ENCODE measurements at regions not wholly inside any gene's neighbourhood (a gene's known extent, or its start where the extent isn't known, plus 50 kb on each side); places are given as distances from the start of the nearest gene placed in this dataset.

DNA sequence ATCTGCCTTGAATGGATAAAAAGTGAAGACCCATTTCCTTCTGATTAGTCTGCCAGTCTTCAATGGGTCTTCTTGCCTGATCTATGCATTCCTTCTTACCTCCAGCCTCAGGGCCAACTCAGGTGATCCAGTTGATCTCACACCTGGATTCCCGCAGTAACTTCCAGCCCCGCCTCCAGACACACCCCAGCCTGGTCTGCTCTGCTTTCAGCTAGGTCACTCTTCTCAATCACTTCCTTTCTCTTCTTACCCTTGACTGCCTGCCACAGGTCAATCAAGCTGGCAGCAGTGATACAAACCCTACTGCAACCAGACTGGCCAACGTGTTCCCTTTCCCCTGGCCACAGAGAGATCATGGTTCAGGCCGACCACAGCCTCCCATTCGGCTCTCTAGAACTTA lies 263.6 kb downstream of the ZNF516 start:
- no peaks in the 10 kb centered on the region for H3K27me3 ChIP-seq (ENCODE audit: control insufficient read depth in 1 of 2, insufficient read depth in 2 of 2, low read length in 2 of 2)
- H3K9me3 ChIP-seq (ENCODE audit: control insufficient read depth in 1 of 2, low read length in 2 of 2) = no peaks in the 10 kb centered on the region
- no peak overlapping the region for H3K4me3 ChIP-seq (ENCODE audit: low read depth in 1 of 2, low read length in 2 of 2)
- H3K9ac ChIP-seq (ENCODE audit: low read depth in 1 of 2, low read length in 2 of 2) = no peak overlapping the region
- no peak overlapping the region for H3K27ac ChIP-seq (ENCODE audit: low read depth, low read length)
- no peaks in the 10 kb centered on the region for H3K36me3 ChIP-seq (ENCODE audit: control insufficient read depth in 1 of 2, insufficient read depth in 2 of 2, low read length in 2 of 2)
- no peaks in the 10 kb centered on the region for H3K4me1 ChIP-seq (ENCODE audit: control insufficient read depth in 1 of 2, insufficient read depth in 2 of 2, low read length in 2 of 2)

GRCh38 chr18:76230791-76231190 lies 264.3 kb downstream of the ZNF516 start:
- no peaks in the 10 kb centered on the region for H3K27me3 ChIP-seq (ENCODE audit: control insufficient read depth in 1 of 2, insufficient read depth in 2 of 2, low read length in 2 of 2)
- H3K9ac ChIP-seq (ENCODE audit: low read depth in 1 of 2, low read length in 2 of 2) = no peak overlapping the region
- H3K4me3 ChIP-seq (ENCODE audit: low read depth in 1 of 2, low read length in 2 of 2) = no peak overlapping the region
- no peaks in the 10 kb centered on the region for H3K4me1 ChIP-seq (ENCODE audit: control insufficient read depth in 1 of 2, insufficient read depth in 2 of 2, low read length in 2 of 2)
- H3K9me3 ChIP-seq (ENCODE audit: control insufficient read depth in 1 of 2, low read length in 2 of 2) = no peaks in the 10 kb centered on the region
- no peaks in the 10 kb centered on the region for H3K36me3 ChIP-seq (ENCODE audit: control insufficient read depth in 1 of 2, insufficient read depth in 2 of 2, low read length in 2 of 2)
- no peak overlapping the region for H3K27ac ChIP-seq (ENCODE audit: low read depth, low read length)

DNA sequence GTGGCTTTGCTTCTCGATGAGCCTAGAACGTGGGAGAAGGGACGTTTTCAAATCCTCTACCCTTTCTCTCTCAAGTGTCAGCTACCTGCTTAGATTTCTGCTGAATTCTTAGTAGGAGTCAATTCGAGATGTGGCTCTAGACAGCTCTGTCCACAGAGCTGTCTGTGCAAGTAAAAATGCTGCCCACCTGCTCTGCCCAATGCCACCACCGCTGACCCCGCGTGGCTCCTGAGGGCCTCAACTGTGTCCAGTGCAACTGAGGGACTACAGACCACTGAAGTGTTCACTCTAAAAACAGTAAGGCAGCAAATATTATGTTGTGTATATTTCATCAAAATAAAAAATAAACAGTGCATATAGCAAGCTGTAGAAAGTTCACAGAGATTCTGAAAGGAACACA lies 266.3 kb downstream of the ZNF516 start:
- H3K27ac ChIP-seq (ENCODE audit: low read depth, low read length) = no peak overlapping the region
- H3K27me3 ChIP-seq (ENCODE audit: control insufficient read depth in 1 of 2, insufficient read depth in 2 of 2, low read length in 2 of 2) = no peaks in the 10 kb centered on the region
- no peaks in the 10 kb centered on the region for H3K9me3 ChIP-seq (ENCODE audit: control insufficient read depth in 1 of 2, low read length in 2 of 2)
- H3K4me3 ChIP-seq (ENCODE audit: low read depth in 1 of 2, low read length in 2 of 2) = no peak overlapping the region
- H3K4me1 ChIP-seq (ENCODE audit: control insufficient read depth in 1 of 2, insufficient read depth in 2 of 2, low read length in 2 of 2) = no peaks in the 10 kb centered on the region
- H3K9ac ChIP-seq (ENCODE audit: low read depth in 1 of 2, low read length in 2 of 2) = no peak overlapping the region
- no peaks in the 10 kb centered on the region for H3K36me3 ChIP-seq (ENCODE audit: control insufficient read depth in 1 of 2, insufficient read depth in 2 of 2, low read length in 2 of 2)

GRCh38 chr18:76227759-76228158 lies 267.3 kb downstream of the ZNF516 start:
- H3K9me3 ChIP-seq (ENCODE audit: control insufficient read depth in 1 of 2, low read length in 2 of 2) = no peaks in the 10 kb centered on the region
- H3K36me3 ChIP-seq (ENCODE audit: control insufficient read depth in 1 of 2, insufficient read depth in 2 of 2, low read length in 2 of 2) = no peaks in the 10 kb centered on the region
- no peaks in the 10 kb centered on the region for H3K4me1 ChIP-seq (ENCODE audit: control insufficient read depth in 1 of 2, insufficient read depth in 2 of 2, low read length in 2 of 2)
- no peak overlapping the region for H3K27ac ChIP-seq (ENCODE audit: low read depth, low read length)
- no peak overlapping the region for H3K4me3 ChIP-seq (ENCODE audit: low read depth in 1 of 2, low read length in 2 of 2)
- no peaks in the 10 kb centered on the region for H3K27me3 ChIP-seq (ENCODE audit: control insufficient read depth in 1 of 2, insufficient read depth in 2 of 2, low read length in 2 of 2)
- H3K9ac ChIP-seq (ENCODE audit: low read depth in 1 of 2, low read length in 2 of 2) = no peak overlapping the region

- no peak overlapping the region for H3K27ac ChIP-seq (ENCODE audit: low read depth, low read length)
- H3K9me3 ChIP-seq (ENCODE audit: control insufficient read depth in 1 of 2, low read length in 2 of 2) = no peaks in the 10 kb centered on the region
- H3K9ac ChIP-seq (ENCODE audit: low read depth in 1 of 2, low read length in 2 of 2) = no peak overlapping the region
- H3K27me3 ChIP-seq (ENCODE audit: control insufficient read depth in 1 of 2, insufficient read depth in 2 of 2, low read length in 2 of 2) = no peaks in the 10 kb centered on the region
- no peaks in the 10 kb centered on the region for H3K4me1 ChIP-seq (ENCODE audit: control insufficient read depth in 1 of 2, insufficient read depth in 2 of 2, low read length in 2 of 2)
- H3K4me3 ChIP-seq (ENCODE audit: low read depth in 1 of 2, low read length in 2 of 2) = no peak overlapping the region
- no peaks in the 10 kb centered on the region for H3K36me3 ChIP-seq (ENCODE audit: control insufficient read depth in 1 of 2, insufficient read depth in 2 of 2, low read length in 2 of 2)
Observed at GRCh38 chr18:76223403-76223802, 271.6 kb downstream of the ZNF516 start.

- peaks cover 0 to 2% of the 10 kb centered on the region in 2 donors for H3K9me3 ChIP-seq (ENCODE audit: control insufficient read depth in 1 of 2, low read length in 2 of 2)
- no peaks in the 10 kb centered on the region for H3K27me3 ChIP-seq (ENCODE audit: control insufficient read depth in 1 of 2, insufficient read depth in 2 of 2, low read length in 2 of 2)
- no peak overlapping the region for H3K27ac ChIP-seq (ENCODE audit: low read depth, low read length)
- no peaks in the 10 kb centered on the region for H3K36me3 ChIP-seq (ENCODE audit: control insufficient read depth in 1 of 2, insufficient read depth in 2 of 2, low read length in 2 of 2)
- no peak overlapping the region for H3K9ac ChIP-seq (ENCODE audit: low read depth in 1 of 2, low read length in 2 of 2)
- H3K4me1 ChIP-seq (ENCODE audit: control insufficient read depth in 1 of 2, insufficient read depth in 2 of 2, low read length in 2 of 2) = no peaks in the 10 kb centered on the region
- no peak overlapping the region for H3K4me3 ChIP-seq (ENCODE audit: low read depth in 1 of 2, low read length in 2 of 2)
Observed at GRCh38 chr18:76219023-76219422, 276.0 kb downstream of the ZNF516 start.

DNA sequence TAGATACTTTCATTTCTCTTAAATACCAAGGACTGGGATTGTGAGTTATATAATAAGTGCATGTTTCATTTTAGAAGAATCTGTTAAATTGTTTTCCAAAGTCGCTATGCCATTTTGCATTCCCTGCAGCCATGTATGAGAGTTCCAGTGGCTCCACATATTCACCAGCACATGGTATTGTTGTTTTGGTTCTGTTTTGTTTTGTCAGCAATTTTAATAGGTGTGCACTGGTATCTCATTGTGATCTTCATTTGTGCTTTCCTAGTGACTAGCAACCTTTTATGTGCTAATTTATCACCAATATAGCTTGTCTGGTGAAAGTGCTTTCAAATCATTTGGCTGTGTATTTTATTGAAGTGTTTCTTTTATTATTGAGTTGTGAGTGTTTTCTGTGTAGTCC lies 278.9 kb downstream of the ZNF516 start:
- Histone ChIP-seq H3K27me3 (ENCODE audit: control insufficient read depth in 1 of 2, insufficient read depth in 2 of 2, low read length in 2 of 2) (no peaks in the 10 kb centered on the region), H3K9ac (ENCODE audit: low read depth in 1 of 2, low read length in 2 of 2) (no peak overlapping the region), H3K4me3 (ENCODE audit: low read depth in 1 of 2, low read length in 2 of 2) (no peak overlapping the region), H3K4me1 (ENCODE audit: control insufficient read depth in 1 of 2, insufficient read depth in 2 of 2, low read length in 2 of 2) (no peaks in the 10 kb centered on the region), H3K36me3 (ENCODE audit: control insufficient read depth in 1 of 2, insufficient read depth in 2 of 2, low read length in 2 of 2) (no peaks in the 10 kb centered on the region), H3K27ac (ENCODE audit: low read depth, low read length) (no peak overlapping the region), H3K9me3 (ENCODE audit: control insufficient read depth in 1 of 2, low read length in 2 of 2) (peaks cover 0 to 2% of the 10 kb centered on the region in 2 donors)

- H3K9me3 ChIP-seq (ENCODE audit: control insufficient read depth in 1 of 2, low read length in 2 of 2) = peaks cover 0 to 2% of the 10 kb centered on the region in 2 donors
- H3K9ac ChIP-seq (ENCODE audit: low read depth in 1 of 2, low read length in 2 of 2) = no peak overlapping the region
- H3K27ac ChIP-seq (ENCODE audit: low read depth, low read length) = no peak overlapping the region
- no peaks in the 10 kb centered on the region for H3K36me3 ChIP-seq (ENCODE audit: control insufficient read depth in 1 of 2, insufficient read depth in 2 of 2, low read length in 2 of 2)
- H3K4me3 ChIP-seq (ENCODE audit: low read depth in 1 of 2, low read length in 2 of 2) = no peak overlapping the region
- H3K27me3 ChIP-seq (ENCODE audit: control insufficient read depth in 1 of 2, insufficient read depth in 2 of 2, low read length in 2 of 2) = no peaks in the 10 kb centered on the region
- H3K4me1 ChIP-seq (ENCODE audit: control insufficient read depth in 1 of 2, insufficient read depth in 2 of 2, low read length in 2 of 2) = no peaks in the 10 kb centered on the region
Observed at GRCh38 chr18:76213991-76214390, 281.1 kb downstream of the ZNF516 start.

- no peak overlapping the region for H3K9ac ChIP-seq (ENCODE audit: low read depth in 1 of 2, low read length in 2 of 2)
- no peak overlapping the region for H3K27ac ChIP-seq (ENCODE audit: low read depth, low read length)
- H3K9me3 ChIP-seq (ENCODE audit: control insufficient read depth in 1 of 2, low read length in 2 of 2) = peaks cover 0 to 2% of the 10 kb centered on the region in 2 donors
- peaks cover 0 to 5% of the 10 kb centered on the region in 2 donors for H3K27me3 ChIP-seq (ENCODE audit: control insufficient read depth in 1 of 2, insufficient read depth in 2 of 2, low read length in 2 of 2)
- H3K4me1 ChIP-seq (ENCODE audit: control insufficient read depth in 1 of 2, insufficient read depth in 2 of 2, low read length in 2 of 2) = no peaks in the 10 kb centered on the region
- H3K4me3 ChIP-seq (ENCODE audit: low read depth in 1 of 2, low read length in 2 of 2) = no peak overlapping the region
- H3K36me3 ChIP-seq (ENCODE audit: control insufficient read depth in 1 of 2, insufficient read depth in 2 of 2, low read length in 2 of 2) = no peaks in the 10 kb centered on the region
Observed at GRCh38 chr18:76212960-76213359, 282.1 kb downstream of the ZNF516 start.

DNA sequence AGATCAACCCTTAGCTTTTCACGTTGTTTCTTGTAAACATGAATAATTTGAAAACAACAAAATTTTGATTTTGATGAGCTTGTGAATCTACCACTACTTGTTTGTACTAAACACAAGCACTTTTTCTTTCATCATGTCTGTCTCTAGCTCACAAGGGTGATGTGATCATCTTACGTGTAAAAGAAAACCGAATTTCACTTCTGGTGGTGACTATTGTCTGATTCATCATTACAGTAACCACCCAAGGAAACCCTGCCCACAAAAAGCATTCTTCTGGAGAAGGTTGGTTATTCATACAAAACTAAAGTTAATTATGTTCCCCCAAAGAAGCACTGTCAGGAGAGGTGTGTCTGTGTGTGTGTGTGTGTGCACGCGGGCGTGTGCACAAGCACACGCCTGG lies 285.4 kb downstream of the ZNF516 start:
- no peak overlapping the region for H3K4me3 ChIP-seq (ENCODE audit: low read depth in 1 of 2, low read length in 2 of 2)
- no peaks in the 10 kb centered on the region for H3K36me3 ChIP-seq (ENCODE audit: control insufficient read depth in 1 of 2, insufficient read depth in 2 of 2, low read length in 2 of 2)
- H3K27me3 ChIP-seq (ENCODE audit: control insufficient read depth in 1 of 2, insufficient read depth in 2 of 2, low read length in 2 of 2) = peaks cover 0 to 5% of the 10 kb centered on the region in 2 donors
- H3K4me1 ChIP-seq (ENCODE audit: control insufficient read depth in 1 of 2, insufficient read depth in 2 of 2, low read length in 2 of 2) = no peaks in the 10 kb centered on the region
- no peak overlapping the region for H3K9ac ChIP-seq (ENCODE audit: low read depth in 1 of 2, low read length in 2 of 2)
- no peak overlapping the region for H3K27ac ChIP-seq (ENCODE audit: low read depth, low read length)
- H3K9me3 ChIP-seq (ENCODE audit: control insufficient read depth in 1 of 2, low read length in 2 of 2) = no peaks in the 10 kb centered on the region

GRCh38 chr18:76208678-76209306 lies 286.2 kb downstream of the ZNF516 start:
- peak overlapping the region in 1 of 2 donors; percentile 18 for H3K4me3 ChIP-seq (ENCODE audit: low read depth in 1 of 2, low read length in 2 of 2)

More at GRCh38 chr18:76208678-76209306, 286.2 kb downstream of the ZNF516 start:
- H3K36me3 ChIP-seq (ENCODE audit: control insufficient read depth in 1 of 2, insufficient read depth in 2 of 2, low read length in 2 of 2) = no peaks in the 10 kb centered on the region
- H3K4me1 ChIP-seq (ENCODE audit: control insufficient read depth in 1 of 2, insufficient read depth in 2 of 2, low read length in 2 of 2) = no peaks in the 10 kb centered on the region
- no peak overlapping the region for H3K27ac ChIP-seq (ENCODE audit: low read depth, low read length)
- no peaks in the 10 kb centered on the region for H3K9me3 ChIP-seq (ENCODE audit: control insufficient read depth in 1 of 2, low read length in 2 of 2)
- H3K27me3 ChIP-seq (ENCODE audit: control insufficient read depth in 1 of 2, insufficient read depth in 2 of 2, low read length in 2 of 2) = peaks cover 0 to 5% of the 10 kb centered on the region in 2 donors
- no peak overlapping the region for H3K9ac ChIP-seq (ENCODE audit: low read depth in 1 of 2, low read length in 2 of 2)
